Activated CD4-positive, alpha-beta T cell treated with anti-CD3 and anti-CD28 coated beads, Interleukin-2, amount 10 ng/mL, durations not matched to agents 7 days and 5 days (primary cell): ENCODE measurements at regions not wholly inside any gene's neighbourhood (a gene's known extent, or its start where the extent isn't known, plus 50 kb on each side); places are given as distances from the start of the nearest gene placed in this dataset.

Source experiments
- CTCF ChIA-PET: fragments of 350-600 bp; sonication (Branson Sonifier 250); formaldehyde crosslinking; loops from one replicate; lab custom pipeline; 2021; ENCODE audit warnings: antibody characterized with exemption; lab: Charles Lee
- POLR2A ChIA-PET: fragments of 350-600 bp; sonication (Branson Sonifier 250); formaldehyde crosslinking; loops from one replicate; lab custom pipeline; 2021; ENCODE audit warnings: antibody characterized with exemption; lab: Charles Lee
- DNase-seq: peaks from one replicate; pipeline ENCODE4 v3.0.0-alpha.2; 2020
- H3K27ac Mint-ChIP-seq: one replicate; pipeline ENCODE4 v1.8.0; 2021; ENCODE audit warnings: mild to moderate bottlenecking, moderate library complexity, mixed read lengths
- H3K27me3 Mint-ChIP-seq: one replicate; pipeline ENCODE4 v1.8.0; 2021; ENCODE audit warnings: mixed read lengths
- H3K36me3 Mint-ChIP-seq: one replicate; pipeline ENCODE4 v1.8.0; 2021; ENCODE audit warnings: low read depth, mixed read lengths
- H3K4me1 Mint-ChIP-seq: one replicate; pipeline ENCODE4 v1.8.0; 2021; ENCODE audit warnings: mixed read lengths
- H3K4me3 Mint-ChIP-seq: one replicate; pipeline ENCODE4 v1.8.0; 2021; ENCODE audit warnings: mild to moderate bottlenecking, moderate library complexity, mixed read lengths
- H3K9me3 Mint-ChIP-seq: one replicate; pipeline ENCODE4 v1.8.0; 2021; ENCODE audit warnings: mixed read lengths

DNA sequence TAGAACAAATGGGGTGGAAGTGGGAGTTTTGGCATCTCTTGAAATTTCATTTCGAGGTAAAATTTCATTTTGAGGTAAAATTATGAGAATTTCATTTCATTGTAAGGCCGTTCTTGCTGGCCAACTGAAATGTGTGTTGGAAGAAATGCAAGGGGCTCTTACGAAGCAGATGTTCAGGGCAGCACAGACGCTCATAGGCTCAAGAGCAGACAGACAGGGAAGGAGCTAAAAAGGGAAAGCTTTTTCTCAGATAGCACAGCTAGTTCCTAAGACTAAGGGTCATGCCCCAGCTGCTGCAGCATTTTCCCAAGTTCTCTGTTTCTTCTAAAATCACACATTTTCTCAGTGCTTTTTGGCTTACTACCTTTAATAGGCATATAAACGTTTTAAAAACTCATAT is 65.1 kb upstream of the SFMBT2 start:
- no peak overlapping the region for H3K27ac Mint-ChIP-seq
- POLR2A ChIA-PET = no interaction called here
- peaks cover 19% of the 10 kb centered on the region for H3K36me3 Mint-ChIP-seq
- CTCF ChIA-PET = interaction anchor here (0.7 kb wide), 1 partner anchor 1081 kb away, joined by 3 read pairs; no protein-coding TSS in a partner anchor
- no peaks in the 10 kb centered on the region for H3K27me3 Mint-ChIP-seq
- peaks cover 5% of the 10 kb centered on the region for H3K9me3 Mint-ChIP-seq
- no peak for DNase-seq
- peaks cover 61% of the 10 kb centered on the region for H3K4me1 Mint-ChIP-seq
- H3K4me3 Mint-ChIP-seq = no peak overlapping the region

DNA sequence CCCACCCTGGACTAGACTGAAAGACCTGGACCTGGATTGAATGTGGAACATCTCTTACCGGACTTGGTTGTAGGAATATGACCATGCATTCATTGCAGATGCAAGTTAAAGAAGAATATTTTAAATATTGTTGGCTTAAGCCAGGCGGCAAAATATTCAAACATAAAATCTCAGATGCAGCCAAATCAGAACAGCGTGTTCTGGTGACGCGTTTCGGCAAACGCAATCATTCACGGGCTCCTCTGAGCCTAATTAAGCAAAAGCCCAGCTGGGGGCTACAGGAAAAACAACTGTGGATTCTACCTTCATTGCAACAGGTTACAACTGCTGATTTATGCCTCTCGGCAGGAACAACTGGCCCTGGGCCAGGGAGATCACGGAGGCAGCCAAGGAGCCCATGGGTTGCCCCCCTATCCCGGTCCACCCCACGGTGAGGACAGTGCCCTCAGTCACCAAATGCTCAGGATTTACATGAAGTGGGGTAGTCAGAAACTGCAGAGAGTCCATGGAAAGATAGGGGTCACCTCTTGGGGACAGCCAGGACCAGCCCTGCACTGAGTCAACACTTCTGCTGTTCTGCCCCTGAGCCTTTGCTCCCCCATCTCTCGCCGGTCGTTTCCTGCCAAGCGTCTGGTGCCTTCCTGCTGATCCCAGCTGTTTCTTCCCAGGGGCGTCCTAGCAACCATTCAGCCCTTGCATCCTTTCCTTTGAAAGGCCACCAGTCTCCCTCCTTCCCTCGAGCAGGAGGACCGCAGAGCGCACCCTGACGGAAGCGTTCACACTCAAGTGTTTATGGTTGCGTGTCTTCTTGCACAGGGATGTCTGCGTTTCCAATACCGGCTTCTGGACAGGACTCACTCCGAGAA is 64.4 kb upstream of the SFMBT2 start:
- Mint-ChIP-seq H3K4me3 (no peak overlapping the region), H3K9me3 (peaks cover 5% of the 10 kb centered on the region), H3K27me3 (no peaks in the 10 kb centered on the region), H3K27ac (no peak overlapping the region), H3K4me1 (peaks cover 59% of the 10 kb centered on the region), H3K36me3 (peaks cover 18% of the 10 kb centered on the region)
- DNase-seq = no peak
- POLR2A ChIA-PET = no interaction called here
- CTCF ChIA-PET = interaction anchor here (1.8 kb wide), 1 partner anchor 20 kb away, joined by 7 read pairs; no protein-coding TSS in a partner anchor

DNA sequence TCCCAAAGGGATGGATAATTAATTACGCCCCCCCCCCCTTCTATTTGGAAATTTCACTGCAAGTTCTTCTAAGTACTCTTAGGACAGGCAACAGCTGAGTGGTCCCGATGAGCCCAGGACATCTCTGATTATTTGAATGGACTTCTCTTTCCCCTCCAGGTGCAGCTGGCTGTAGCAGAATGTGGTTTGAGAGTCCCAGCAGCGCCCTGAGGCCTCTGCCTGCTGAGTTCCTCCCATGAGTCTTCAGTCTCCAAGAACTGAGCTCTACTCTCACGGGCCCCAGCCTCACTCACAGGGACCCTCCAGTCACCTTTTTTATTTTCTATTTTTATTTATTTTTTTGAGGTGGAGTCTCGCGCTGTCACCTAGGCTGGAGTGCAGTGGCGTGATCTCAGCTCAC is 63.6 kb upstream of the SFMBT2 start:
- POLR2A ChIA-PET = no interaction called here
- Mint-ChIP-seq H3K4me3 (no peak overlapping the region), H3K4me1 (peaks cover 52% of the 10 kb centered on the region), H3K9me3 (peaks cover 5% of the 10 kb centered on the region), H3K27me3 (no peaks in the 10 kb centered on the region), H3K27ac (no peak overlapping the region), H3K36me3 (peaks cover 14% of the 10 kb centered on the region)
- CTCF ChIA-PET = interaction anchor here (1.8 kb wide), 1 partner anchor 21 kb away, joined by 7 read pairs; no protein-coding TSS in a partner anchor
- no peak for DNase-seq

DNA sequence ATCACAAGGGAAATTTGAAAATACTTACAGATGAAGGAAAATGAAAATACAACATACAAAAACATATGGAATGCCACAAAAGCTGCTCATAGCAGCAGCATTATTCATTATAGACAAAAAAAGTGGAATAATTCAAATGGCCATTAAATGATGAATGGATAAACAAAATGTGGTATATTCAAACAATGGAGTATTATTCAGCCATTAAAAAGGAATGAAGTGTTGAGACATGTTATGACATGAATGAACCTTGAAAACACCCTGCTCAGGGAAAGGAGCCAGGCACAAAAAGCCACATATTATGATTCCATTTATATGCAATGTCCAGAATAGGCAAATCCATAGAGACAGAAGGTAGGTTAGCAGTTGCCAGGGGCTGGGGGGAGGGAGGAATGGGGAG is 62.6 kb upstream of the SFMBT2 start:
- peaks cover 14% of the 10 kb centered on the region for H3K36me3 Mint-ChIP-seq
- POLR2A ChIA-PET = no interaction called here
- H3K4me3 Mint-ChIP-seq = no peak overlapping the region
- no peak for DNase-seq
- peaks cover 44% of the 10 kb centered on the region for H3K4me1 Mint-ChIP-seq
- no peak overlapping the region for H3K27ac Mint-ChIP-seq
- CTCF ChIA-PET = no interaction called here
- peaks cover 5% of the 10 kb centered on the region for H3K9me3 Mint-ChIP-seq
- no peaks in the 10 kb centered on the region for H3K27me3 Mint-ChIP-seq

DNA sequence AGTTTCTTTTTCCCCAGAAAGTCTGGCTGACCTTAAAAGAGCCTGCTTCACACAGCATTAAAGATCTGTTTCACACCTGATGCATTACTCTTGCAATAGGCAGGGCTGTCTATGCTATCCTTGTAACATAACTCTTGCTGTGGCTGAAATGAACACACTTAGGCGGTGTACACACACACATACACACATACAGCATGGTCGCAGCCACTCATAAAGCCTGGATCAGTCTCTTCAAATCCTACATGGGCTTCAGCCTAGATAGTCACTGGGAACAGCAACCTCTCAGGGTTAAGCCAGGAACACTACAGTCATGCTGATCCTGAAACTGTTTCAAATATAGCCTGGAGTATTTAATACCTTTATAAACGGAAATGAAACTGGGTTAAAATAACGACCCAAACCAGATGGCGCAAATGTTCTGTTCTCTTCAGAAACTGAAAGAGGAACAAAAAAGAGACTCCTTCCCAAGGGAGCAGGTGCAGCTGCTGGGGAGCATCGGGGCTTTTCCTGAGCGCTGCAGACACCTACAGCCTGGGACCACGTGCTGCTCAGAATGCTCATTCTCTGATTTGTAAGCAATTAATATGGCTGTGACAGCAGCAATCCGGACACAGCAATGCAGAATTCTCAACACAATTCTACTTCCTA is 61.0 kb upstream of the SFMBT2 start:
- Mint-ChIP-seq H3K27me3 (no peaks in the 10 kb centered on the region), H3K27ac (peak overlapping the region; percentile 69), H3K9me3 (peaks cover 2% of the 10 kb centered on the region), H3K4me1 (peaks cover 36% of the 10 kb centered on the region), H3K4me3 (peak overlapping the region; percentile 62), H3K36me3 (peaks cover 10% of the 10 kb centered on the region)
- no peak for DNase-seq
- ChIA-PET CTCF (interaction anchor here (1.1 to 1.5 kb wide), 3 partner anchors 48 to 53 kb away, joined by 3 to 4 read pairs (median 3); no protein-coding TSS in a partner anchor), POLR2A (no interaction called here)

DNA sequence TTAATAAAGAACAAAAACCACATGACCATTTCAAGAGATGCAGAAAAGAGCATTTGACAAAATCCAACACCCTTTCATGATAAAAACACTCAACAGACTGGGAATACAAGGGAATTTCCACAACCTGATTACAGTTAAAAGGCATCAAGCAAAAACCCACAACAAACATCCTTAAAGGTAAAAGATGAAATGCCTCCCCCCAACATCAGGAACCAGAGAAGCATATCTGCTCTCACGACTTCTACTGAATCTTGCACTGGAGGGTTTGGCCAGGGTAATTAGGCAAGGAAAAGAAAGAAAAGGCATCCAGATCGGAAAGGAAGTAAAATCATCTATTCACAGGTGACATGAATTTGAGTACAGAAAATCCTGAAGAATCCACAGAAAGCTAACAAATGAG is 59.5 kb upstream of the SFMBT2 start:
- Mint-ChIP-seq H3K4me3 (no peak overlapping the region), H3K27me3 (no peaks in the 10 kb centered on the region), H3K9me3 (peaks cover 2% of the 10 kb centered on the region), H3K4me1 (peaks cover 33% of the 10 kb centered on the region), H3K36me3 (peaks cover 10% of the 10 kb centered on the region), H3K27ac (no peak overlapping the region)
- no peak for DNase-seq
- POLR2A ChIA-PET = no interaction called here
- CTCF ChIA-PET = interaction anchor here (1.2 to 1.3 kb wide), 2 partner anchors 34 to 46 kb away, joined by 3 read pairs; no protein-coding TSS in a partner anchor

DNA sequence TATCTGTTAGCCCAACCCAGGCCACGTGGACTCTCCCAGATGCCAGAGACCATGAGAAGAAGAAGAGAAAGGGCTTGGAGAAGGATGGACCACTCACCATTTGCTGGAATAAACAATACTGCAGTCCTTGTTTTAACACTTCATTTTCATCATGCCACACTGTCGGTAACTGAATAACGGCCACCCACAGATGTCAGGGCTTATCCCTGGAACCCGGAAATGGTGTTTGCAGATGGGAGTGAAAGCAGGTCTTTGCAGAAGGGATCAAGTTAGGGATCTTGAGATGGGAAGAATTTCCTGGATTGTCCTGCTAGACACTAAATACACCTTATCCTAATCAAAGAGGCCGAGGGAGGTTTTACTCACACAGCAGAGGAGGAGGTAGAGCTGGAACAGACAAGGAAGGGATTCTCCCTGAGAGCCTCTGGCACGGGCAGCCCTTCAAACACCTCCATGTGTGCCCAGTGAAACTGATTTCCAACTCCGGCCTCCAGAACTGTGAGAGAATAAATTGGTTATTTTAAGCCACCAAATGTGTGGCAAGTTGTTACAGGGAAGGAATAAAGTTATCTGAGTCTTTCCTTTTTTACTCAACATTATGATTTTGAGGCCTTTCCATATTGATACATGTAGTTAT is 56.3 kb upstream of the SFMBT2 start:
- Mint-ChIP-seq H3K27ac (no peak overlapping the region), H3K27me3 (no peaks in the 10 kb centered on the region), H3K36me3 (peaks cover 7% of the 10 kb centered on the region), H3K4me1 (peaks cover 19% of the 10 kb centered on the region), H3K4me3 (no peak overlapping the region), H3K9me3 (peaks cover 4% of the 10 kb centered on the region)
- POLR2A ChIA-PET = no interaction called here
- CTCF ChIA-PET = interaction anchor here (0.6 kb wide), 1 partner anchor 245 kb away, joined by 3 read pairs; no protein-coding TSS in a partner anchor
- no peak for DNase-seq

DNA sequence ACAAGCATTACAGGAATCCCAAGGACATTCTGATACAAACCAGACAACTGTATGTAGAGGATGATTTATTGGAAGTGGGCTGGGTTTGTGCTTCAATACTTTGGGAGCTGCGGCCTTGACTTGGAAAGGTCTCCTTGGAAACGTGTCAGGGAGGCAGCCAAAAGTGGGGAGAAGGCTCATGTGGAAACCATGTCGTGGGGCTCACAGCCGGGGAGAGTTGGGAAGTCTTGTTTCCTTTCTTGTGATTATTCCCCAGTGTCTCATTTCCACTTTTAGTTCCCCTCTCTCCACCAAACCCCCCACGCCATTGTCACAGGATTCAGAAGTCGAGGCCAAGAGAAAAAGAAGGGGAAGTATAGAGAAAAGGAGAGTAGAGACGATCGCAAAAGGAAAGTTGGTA is 53.9 kb upstream of the SFMBT2 start:
- no peak for DNase-seq
- Mint-ChIP-seq H3K4me1 (no peaks in the 10 kb centered on the region), H3K36me3 (no peaks in the 10 kb centered on the region), H3K9me3 (peaks cover 4% of the 10 kb centered on the region), H3K27ac (no peak overlapping the region), H3K27me3 (no peaks in the 10 kb centered on the region), H3K4me3 (no peak overlapping the region)
- ChIA-PET POLR2A (no interaction called here), CTCF (no interaction called here)
